ENCODE measurements at regions not wholly inside any gene's neighbourhood (a gene's known extent, or its start where the extent isn't known, plus 50 kb on each side); places are given as distances from the start of the nearest gene placed in this dataset.

GRCh38 chr13:72521940-72522661 is 205.3 kb downstream of the MZT1 start:
- Mint-ChIP-seq H3K27me3 (ENCODE audit: low read depth) (peaks cover 6% of the 10 kb centered on the region), H3K27ac (ENCODE audit: unreplicated experiment) (no peak overlapping the region), H3K4me3 (no peak overlapping the region), H3K4me1 (peaks cover 10% of the 10 kb centered on the region), H3K36me3 (ENCODE audit: low read depth) (no peaks in the 10 kb centered on the region), H3K9me3 (peaks cover 3% of the 10 kb centered on the region)
- no peak for DNase-seq (ENCODE audit: low read depth, low spot score)
- TF ChIP-seq, protein P1, sequence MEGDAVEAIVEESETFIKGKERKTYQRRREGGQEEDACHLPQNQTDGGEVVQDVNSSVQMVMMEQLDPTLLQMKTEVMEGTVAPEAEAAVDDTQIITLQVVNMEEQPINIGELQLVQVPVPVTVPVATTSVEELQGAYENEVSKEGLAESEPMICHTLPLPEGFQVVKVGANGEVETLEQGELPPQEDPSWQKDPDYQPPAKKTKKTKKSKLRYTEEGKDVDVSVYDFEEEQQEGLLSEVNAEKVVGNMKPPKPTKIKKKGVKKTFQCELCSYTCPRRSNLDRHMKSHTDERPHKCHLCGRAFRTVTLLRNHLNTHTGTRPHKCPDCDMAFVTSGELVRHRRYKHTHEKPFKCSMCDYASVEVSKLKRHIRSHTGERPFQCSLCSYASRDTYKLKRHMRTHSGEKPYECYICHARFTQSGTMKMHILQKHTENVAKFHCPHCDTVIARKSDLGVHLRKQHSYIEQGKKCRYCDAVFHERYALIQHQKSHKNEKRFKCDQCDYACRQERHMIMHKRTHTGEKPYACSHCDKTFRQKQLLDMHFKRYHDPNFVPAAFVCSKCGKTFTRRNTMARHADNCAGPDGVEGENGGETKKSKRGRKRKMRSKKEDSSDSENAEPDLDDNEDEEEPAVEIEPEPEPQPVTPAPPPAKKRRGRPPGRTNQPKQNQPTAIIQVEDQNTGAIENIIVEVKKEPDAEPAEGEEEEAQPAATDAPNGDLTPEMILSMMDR (conservative IDR thresholded peaks at IDR 0.05) = no peak

- Mint-ChIP-seq H3K4me3 (no peak overlapping the region), H3K27me3 (ENCODE audit: low read depth) (peaks cover 11% of the 10 kb centered on the region), H3K9me3 (no peaks in the 10 kb centered on the region), H3K4me1 (peaks cover 13% of the 10 kb centered on the region), H3K27ac (ENCODE audit: unreplicated experiment) (no peak overlapping the region), H3K36me3 (ENCODE audit: low read depth) (no peaks in the 10 kb centered on the region)
- TF ChIP-seq, protein P1 (conservative IDR thresholded peaks at IDR 0.05) = no peak
- no peak for DNase-seq (ENCODE audit: low read depth, low spot score)
Observed at GRCh38 chr13:72514146-72514545, 213.3 kb downstream of the MZT1 start.

GRCh38 chr13:72508392-72508791 is 219.0 kb downstream of the MZT1 start:
- H3K4me1 Mint-ChIP-seq = peaks cover 19% of the 10 kb centered on the region
- no peaks in the 10 kb centered on the region for H3K9me3 Mint-ChIP-seq
- no peak overlapping the region for H3K27ac Mint-ChIP-seq (ENCODE audit: unreplicated experiment)
- TF ChIP-seq, protein P1 (conservative IDR thresholded peaks at IDR 0.05) = no peak
- H3K27me3 Mint-ChIP-seq (ENCODE audit: low read depth) = peaks cover 2% of the 10 kb centered on the region
- H3K36me3 Mint-ChIP-seq (ENCODE audit: low read depth) = no peaks in the 10 kb centered on the region
- H3K4me3 Mint-ChIP-seq = no peak overlapping the region
- DNase-seq (ENCODE audit: low read depth, low spot score) = no peak

- H3K36me3 Mint-ChIP-seq (ENCODE audit: low read depth) = no peaks in the 10 kb centered on the region
- H3K27me3 Mint-ChIP-seq (ENCODE audit: low read depth) = peaks cover 2% of the 10 kb centered on the region
- H3K27ac Mint-ChIP-seq (ENCODE audit: unreplicated experiment) = no peak overlapping the region
- no peak overlapping the region for H3K4me3 Mint-ChIP-seq
- DNase-seq (ENCODE audit: low read depth, low spot score) = no peak
- H3K4me1 Mint-ChIP-seq = peaks cover 18% of the 10 kb centered on the region
- TF ChIP-seq, protein P1 (conservative IDR thresholded peaks at IDR 0.05) = no peak
- H3K9me3 Mint-ChIP-seq = no peaks in the 10 kb centered on the region
Observed at GRCh38 chr13:72507416-72508199, 219.8 kb downstream of the MZT1 start.

- H3K4me1 Mint-ChIP-seq = peaks cover 18% of the 10 kb centered on the region
- peaks cover 2% of the 10 kb centered on the region for H3K27me3 Mint-ChIP-seq (ENCODE audit: low read depth)
- no peak for DNase-seq (ENCODE audit: low read depth, low spot score)
- TF ChIP-seq, protein P1 (conservative IDR thresholded peaks at IDR 0.05) = no peak
- no peaks in the 10 kb centered on the region for H3K9me3 Mint-ChIP-seq
- no peak overlapping the region for H3K27ac Mint-ChIP-seq (ENCODE audit: unreplicated experiment)
- H3K4me3 Mint-ChIP-seq = no peak overlapping the region
- no peaks in the 10 kb centered on the region for H3K36me3 Mint-ChIP-seq (ENCODE audit: low read depth)
Observed at GRCh38 chr13:72506706-72507105, 220.7 kb downstream of the MZT1 start.
